ENCODE measurements at regions not wholly inside any gene's neighbourhood (a gene's known extent, or its start where the extent isn't known, plus 50 kb on each side); places are given as distances from the start of the nearest gene placed in this dataset.
"Not testable (repeated sequence)": the region's sequence is repeated elsewhere in the genome, so short reads cannot be mapped to it uniquely, and the experiment has no call there.

- peak in 1 of 2 donors; percentile 79 for DNase-seq (ENCODE audit: low read depth in 2 of 2)
- no peak for TF ChIP-seq CTCF (IDR thresholded peaks at IDR 0.05; ENCODE audit: low read depth, low read length)
- H3K4me3 ChIP-seq (replicated peaks in 1 of 2; ENCODE audit: low read depth in 2 of 2, low read length in 2 of 2) = no peak overlapping the region
Measured at GRCh38 chr2:172307800-172308199, 119.6 kb upstream of the ITGA6 start.

GRCh38 chr2:172308253-172308935 lies 119.0 kb upstream of the ITGA6 start:
- no peak overlapping the region for H3K4me3 ChIP-seq (replicated peaks in 1 of 2; ENCODE audit: low read depth in 2 of 2, low read length in 2 of 2)
- no peak for TF ChIP-seq CTCF (IDR thresholded peaks at IDR 0.05; ENCODE audit: low read depth, low read length)
- DNase-seq (ENCODE audit: low read depth in 2 of 2) = no peak

GRCh38 chr2:172311921-172312345 lies 115.5 kb upstream of the ITGA6 start:
- TF ChIP-seq CTCF (IDR thresholded peaks at IDR 0.05; ENCODE audit: low read depth, low read length) = no peak
- peak in 1 of 2 donors; percentile 76 for DNase-seq (ENCODE audit: low read depth in 2 of 2)
- H3K4me3 ChIP-seq (replicated peaks in 1 of 2; ENCODE audit: low read depth in 2 of 2, low read length in 2 of 2) = no peak overlapping the region

- H3K4me3 ChIP-seq (replicated peaks in 1 of 2; ENCODE audit: low read depth in 2 of 2, low read length in 2 of 2) = no peak overlapping the region
- no peak for TF ChIP-seq CTCF (IDR thresholded peaks at IDR 0.05; ENCODE audit: low read depth, low read length)
- no peak for DNase-seq (ENCODE audit: low read depth in 2 of 2)
Measured at GRCh38 chr2:172313715-172314341, 113.6 kb upstream of the ITGA6 start.

GRCh38 chr2:172315070-172315469 lies 112.3 kb upstream of the ITGA6 start:
- not testable (repeated sequence) for DNase-seq (ENCODE audit: low read depth in 2 of 2); H3K4me3 ChIP-seq (replicated peaks in 1 of 2; ENCODE audit: low read depth in 2 of 2, low read length in 2 of 2)

- no peak for DNase-seq (ENCODE audit: low read depth in 2 of 2)
- H3K4me3 ChIP-seq (replicated peaks in 1 of 2; ENCODE audit: low read depth in 2 of 2, low read length in 2 of 2) = no peak overlapping the region
- TF ChIP-seq CTCF (IDR thresholded peaks at IDR 0.05; ENCODE audit: low read depth, low read length) = no peak
Measured at GRCh38 chr2:172322049-172322448, 105.3 kb upstream of the ITGA6 start.

- no peak for DNase-seq (ENCODE audit: low read depth in 2 of 2)
- no peak for TF ChIP-seq CTCF (IDR thresholded peaks at IDR 0.05; ENCODE audit: low read depth, low read length)
- H3K4me3 ChIP-seq (replicated peaks in 1 of 2; ENCODE audit: low read depth in 2 of 2, low read length in 2 of 2) = no peak overlapping the region
Measured at GRCh38 chr2:172323256-172323655, 104.1 kb upstream of the ITGA6 start.
